AG20443 (cell line): ENCODE measurements at regions not wholly inside any gene's neighbourhood (a gene's known extent, or its start where the extent isn't known, plus 50 kb on each side); places are given as distances from the start of the nearest gene placed in this dataset.
"Not testable (repeated sequence)": the region's sequence is repeated elsewhere in the genome, so short reads cannot be mapped to it uniquely, and the experiment has no call there.

Experiments used
- DNase-seq: peaks from one replicate; pipeline ENCODE4 v3.0.0; 2012; ENCODE audit warnings: low spot score, mixed read lengths

DNA sequence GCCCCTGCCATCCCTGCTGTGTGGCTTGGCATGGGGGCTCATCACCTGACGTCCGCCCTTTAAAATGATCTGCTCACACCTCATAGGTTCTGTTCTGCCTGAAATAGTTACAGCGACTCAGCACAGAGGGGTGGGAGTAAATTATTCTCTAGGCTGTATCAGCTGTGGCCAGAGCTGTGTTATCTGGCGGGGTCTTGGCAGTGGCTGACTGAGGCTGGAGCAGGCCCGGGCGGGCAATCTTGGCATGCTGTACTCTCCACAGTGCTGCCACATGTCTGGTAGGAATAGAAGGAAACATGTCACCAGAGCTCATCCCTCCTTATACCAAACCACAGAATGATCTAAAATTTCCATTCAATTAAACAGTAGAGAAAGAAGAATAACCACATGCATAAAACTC is 499.9 kb upstream of the LMCD1 start:
- DNase-seq = no peak

DNA sequence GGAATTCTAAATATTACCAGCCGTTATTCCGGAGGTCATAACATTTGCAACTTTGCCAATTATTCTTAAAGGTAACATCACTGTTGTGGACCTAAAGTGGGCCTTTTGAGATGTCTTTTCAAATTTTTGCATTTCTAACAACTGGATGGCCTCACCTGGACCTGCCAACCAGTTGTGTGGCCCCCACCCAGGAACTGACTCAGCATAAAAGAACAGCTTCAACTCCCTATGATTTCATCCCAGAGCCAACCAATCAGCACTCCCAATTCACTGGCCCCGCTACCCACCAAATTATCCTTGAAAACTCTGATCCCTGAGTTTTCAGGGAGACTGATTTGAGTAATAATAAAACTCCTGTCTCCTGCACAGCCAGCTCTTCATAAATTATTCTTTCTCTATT is 489.7 kb upstream of the LMCD1 start:
- no peak for DNase-seq

DNA sequence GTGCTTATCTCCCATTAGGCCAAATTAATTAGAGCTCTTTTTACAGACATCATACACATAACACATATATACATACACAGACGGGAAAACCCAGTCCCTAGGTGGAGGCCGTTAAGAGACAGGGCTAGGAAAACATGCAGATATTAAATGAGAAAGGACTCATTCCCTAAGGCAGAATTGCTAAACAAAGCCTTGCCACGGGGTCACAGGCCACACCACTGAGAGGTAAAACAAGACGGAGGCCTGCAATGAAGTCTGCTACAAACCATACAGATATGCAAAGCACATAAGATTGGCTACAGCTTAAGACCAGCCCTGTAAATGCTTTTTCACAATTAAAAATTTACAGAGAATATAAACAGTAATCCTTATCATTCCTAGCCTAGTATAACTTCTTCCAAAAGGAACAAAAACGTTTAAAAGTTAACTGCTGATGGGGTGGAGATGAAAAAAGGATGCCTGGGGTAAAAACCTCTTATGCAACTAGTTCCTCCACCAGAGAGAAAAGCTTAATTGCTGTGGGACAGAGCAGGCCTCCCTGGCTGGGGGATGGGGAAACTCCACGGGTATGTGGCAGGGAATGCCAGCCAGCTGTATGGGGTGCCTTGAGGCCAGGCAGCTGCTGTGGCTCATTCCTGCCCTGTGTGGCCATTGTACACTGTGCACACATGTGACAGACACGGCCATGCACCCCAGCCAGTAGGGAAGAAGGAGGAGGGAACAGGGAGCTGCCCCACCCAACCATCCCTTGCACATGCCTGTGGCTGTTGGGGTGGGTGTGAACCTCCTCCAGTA is 481.4 kb upstream of the LMCD1 start:
- no peak for DNase-seq

DNA sequence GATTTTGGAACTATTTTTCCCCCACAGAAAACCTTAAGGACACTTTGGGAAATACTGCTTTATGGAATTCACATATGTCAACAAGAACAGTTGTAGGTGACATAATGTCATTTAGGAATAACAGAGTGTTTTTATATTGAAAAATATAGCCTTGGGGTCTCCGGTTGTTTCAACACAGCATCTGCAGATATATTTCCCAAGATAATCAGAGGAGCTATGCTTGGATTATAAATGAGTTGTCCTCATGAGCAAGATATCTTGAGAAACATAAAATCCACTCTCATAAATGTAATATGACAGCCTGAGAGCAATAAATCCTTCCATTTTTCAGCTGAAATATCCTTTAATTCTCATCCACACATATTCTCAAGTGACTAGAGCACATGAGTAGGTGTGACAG is 473.7 kb upstream of the LMCD1 start:
- DNase-seq = no peak

DNA sequence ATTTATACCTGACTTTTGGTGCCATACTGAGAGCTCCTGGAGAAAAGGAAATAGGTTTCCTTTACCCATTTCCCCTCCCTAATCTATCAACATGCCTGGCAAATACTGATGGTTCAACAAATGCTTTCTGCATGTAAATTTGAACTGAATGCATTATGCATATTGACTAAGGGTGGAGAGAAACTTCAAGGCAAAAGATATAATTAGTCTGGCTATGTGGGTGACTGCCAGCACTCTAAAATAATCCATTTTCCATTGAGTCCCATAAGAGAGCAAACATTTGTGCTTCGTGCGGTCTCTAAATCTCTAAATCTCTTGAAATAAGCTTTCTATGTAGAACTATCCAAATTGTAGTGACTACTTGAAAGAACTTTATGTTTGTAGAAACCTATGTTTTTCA is 451.3 kb upstream of the LMCD1 start:
- no peak for DNase-seq

DNA sequence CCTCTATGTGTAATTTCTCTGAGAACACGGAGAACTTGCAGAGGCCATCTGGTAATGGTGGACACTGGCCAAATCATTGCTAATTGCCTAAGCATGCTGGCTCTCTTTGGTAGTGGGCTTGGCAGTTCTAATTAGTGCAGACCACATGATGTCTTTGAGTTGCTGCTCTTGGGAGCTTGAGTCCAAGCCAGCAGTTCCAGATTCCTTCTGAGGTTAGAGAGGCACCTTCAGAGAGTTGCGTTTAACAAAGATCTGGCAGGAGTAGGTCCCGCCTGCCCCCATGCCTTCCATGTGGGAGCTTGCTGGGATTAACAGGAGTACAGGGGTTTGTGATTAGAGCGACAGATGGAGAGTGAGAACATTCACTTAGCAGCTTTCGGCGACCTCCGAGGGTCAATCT is 449.0 kb upstream of the LMCD1 start:
- DNase-seq = no peak

DNA sequence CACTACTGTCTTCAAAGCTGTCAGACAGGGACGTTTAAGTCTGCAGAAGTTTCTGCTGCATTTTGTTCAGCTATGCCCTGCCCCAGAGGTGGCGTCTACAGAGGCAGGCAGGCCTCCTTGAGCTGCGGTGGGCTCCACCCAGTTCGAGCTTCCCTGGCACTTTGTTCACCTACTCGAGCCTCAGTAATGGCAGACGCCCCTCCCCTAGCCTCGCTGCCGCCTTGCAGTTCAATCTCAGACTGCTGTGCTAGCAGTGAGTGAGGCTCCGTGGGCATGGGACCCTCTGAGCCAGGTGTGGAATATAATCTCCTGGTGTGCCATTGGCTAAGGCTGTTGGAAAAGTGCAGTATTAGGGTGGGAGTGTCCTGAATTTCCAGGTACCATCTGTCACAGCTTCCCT is 433.5 kb upstream of the LMCD1 start:
- DNase-seq = not testable (repeated sequence)

DNA sequence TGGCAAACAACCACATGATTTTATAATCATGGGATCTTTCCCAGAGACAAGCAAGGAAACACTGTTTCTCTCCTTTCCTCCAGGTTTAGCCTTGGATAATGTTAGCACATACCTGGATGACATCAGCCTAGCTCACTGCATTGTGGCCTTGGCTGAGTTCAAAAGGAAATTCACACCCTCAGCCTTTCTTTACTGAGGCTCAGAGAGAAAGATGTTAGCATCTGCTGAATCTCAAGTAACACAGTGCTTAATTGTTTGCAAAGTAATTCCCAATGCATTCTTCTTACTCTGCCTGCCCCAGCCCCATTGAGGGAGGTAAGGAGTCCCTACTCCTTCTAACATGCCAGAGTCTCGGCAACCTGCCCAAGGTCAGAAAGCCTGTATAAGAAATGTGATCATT is 432.2 kb upstream of the LMCD1 start:
- DNase-seq = no peak

DNA sequence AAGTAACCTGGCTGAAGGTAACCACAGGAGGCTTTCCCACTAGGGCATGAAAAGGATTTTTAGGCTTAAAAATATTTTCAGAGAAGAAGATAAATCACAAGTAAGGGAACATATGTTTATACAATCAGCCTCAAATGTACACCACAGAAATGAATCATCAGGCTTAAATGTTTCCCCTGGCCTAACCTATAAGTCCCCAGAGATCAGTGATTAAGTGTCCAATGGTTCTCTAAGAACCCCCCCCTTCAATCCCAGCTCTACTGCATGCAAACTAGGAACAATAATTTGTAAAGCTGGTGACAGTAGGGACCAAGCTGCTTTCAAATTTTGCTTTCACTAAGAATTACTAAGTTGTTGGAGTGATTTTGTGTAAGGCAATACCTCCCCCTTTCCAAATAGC is 431.6 kb upstream of the LMCD1 start:
- no peak for DNase-seq

DNA sequence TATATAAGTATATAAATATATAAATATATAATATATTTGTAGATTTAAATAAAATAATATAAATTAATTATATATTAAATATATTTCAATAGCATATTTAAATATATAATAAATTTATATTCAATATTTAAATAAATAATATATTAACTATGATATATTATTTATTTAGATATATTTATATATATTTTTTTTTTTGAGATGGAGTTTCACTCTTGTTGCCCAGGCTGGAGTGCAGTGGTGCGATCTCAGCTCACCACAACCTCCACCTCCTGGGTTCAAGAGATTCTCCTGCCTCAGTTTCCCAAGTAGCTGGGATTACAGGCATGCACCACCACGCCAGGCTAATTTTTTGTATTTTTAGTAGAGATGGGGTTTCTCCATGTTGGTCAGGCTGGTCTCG is 426.9 kb upstream of the LMCD1 start:
- DNase-seq = not testable (repeated sequence)

DNA sequence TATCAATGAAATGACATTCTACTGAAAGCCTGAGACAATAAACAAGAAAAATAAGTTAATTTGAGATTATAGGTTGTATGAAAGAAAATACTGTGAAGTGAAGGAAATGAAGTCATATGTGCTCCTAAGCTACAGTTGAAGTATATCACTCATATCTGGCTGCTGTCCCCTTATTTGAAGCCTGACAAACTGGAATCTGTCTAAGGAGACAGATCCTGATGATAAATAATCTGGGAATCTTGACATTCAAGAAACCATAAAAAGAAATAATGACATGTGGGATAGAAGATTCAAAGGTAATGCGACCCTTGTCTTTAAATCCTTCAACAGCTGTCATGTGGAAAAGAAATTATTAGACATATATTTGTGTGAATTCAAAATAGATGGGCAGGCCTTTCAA is 424.5 kb upstream of the LMCD1 start:
- no peak for DNase-seq

DNA sequence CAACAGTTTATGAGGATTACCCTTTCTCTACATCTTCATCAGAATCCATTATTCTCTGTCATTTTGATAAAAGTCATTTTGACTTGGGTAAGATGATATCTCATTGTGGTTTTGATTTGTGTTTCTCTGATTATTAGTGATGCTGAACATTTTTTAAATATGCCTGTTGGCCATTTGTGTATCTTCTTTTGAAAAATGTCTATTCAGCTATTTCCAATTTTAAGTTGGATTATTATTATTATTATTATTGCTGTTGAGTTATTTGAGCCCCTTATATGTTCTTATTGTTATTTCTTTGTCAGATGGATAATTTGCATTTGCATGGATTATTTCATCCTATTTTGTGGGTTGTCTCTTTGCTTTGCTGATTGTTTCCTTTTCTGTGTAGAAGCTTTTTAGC is 421.2 kb upstream of the LMCD1 start:
- DNase-seq = no peak

DNA sequence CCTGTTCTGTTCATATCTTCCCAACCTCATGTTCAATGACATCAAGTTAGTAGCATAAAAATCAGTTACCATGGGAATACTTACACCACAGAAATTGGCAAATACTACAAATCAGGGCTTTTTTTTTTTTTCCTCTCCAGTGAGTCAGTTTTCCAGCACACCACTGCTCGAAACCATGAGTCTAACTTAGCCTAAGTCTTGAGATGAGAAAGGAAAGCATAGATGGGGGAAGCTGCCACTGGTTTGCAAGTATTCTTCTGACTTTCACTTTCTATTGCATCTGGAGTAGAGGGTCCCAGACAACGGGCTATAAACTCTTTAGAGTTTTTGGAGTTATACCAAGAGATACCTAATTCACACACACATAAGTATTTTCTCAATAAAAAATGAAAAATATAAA is 416.1 kb upstream of the LMCD1 start:
- no peak for DNase-seq

DNA sequence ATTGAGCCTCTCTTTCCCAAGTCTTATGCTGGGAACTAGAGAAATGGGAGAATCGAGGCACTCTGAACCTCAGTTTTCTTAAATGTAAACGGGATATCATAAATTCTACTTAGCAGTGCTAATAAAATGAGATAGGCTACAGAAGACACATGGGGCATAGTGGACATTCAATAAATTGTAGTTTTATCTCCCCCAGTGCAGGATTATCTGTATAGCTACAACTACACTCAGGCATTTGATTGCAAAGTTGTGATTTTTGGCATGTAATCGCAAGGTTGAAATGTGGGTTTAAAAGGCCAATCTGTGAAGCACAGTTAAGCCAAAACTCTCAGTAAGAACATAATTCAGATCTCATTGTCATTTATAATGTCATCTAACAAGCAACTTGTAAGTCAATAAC is 413.7 kb upstream of the LMCD1 start:
- DNase-seq = no peak

DNA sequence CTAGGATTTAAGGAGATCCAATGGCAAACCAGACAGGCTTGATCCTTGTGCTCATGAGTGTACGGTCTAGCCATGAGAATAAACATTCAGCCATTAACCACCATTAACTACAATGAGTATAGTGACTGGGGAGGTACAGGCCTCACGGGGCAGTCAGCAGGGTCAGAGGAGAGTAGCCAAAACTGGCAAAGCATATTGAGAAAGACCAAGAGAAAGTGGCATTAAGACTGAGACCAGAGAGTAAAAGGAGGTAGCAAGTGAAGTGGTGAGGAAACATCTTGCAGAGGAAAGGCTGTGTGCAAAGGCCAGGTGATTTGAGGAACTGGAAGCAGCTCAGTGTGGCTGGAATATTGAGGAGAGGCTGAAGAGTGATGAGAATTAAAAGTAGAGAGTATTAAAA is 407.2 kb upstream of the LMCD1 start:
- DNase-seq = no peak

DNA sequence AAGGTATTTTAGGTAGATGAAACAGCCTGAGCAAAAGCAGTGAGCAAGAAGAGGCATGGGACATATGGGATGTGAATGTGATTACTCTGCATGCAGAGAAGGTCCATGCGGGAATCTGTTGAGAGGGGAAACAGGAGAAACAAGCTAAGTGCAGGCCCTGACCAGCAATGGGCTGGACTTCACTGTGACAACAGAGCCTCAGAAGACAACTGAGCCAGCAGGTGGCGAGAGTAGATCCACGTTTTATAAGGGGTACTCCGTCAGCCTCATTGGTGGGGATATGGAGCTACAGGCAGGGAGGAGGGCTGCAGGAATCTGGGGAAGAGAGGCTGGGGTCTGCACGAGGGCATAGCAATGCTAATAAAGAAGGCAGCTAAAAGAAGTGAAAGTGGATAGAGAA is 405.9 kb upstream of the LMCD1 start:
- peak; percentile 11 for DNase-seq

DNA sequence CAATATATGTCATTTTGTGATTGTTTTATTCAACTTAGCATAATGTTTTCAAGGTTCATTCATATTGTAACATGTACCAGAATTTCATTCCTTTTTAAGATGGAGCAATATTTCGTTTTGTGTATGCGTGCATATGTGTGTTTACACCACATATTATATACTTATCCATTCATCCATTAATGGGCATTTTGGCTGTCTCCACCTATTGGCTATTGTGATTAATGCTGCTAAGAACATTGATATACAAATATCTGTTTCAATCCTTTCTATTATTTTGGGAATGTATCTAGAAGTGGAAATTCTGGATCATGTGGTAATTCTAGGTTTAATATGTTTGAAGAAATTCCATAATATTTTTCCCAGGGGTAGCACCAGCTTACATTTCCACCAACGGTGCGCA is 403.9 kb upstream of the LMCD1 start:
- DNase-seq = no peak

DNA sequence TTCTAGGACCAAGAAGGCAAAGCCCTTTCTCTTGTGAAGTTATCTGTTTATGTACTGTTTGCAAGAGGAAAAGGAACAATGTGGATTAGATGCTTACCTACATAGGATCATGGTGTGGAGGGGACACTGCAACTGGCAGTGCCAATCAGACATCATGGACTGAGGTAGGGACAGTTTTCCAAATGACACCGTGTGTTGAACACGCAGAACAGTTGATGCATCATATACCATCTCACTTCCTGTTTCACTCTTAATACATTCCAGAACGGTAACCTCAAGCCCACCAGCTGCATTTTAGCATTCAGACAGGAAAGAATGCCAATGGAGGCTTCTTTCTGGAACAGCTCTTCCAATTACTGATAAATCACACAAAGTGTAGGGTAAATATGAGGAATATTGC is 397.7 kb upstream of the LMCD1 start:
- no peak for DNase-seq

DNA sequence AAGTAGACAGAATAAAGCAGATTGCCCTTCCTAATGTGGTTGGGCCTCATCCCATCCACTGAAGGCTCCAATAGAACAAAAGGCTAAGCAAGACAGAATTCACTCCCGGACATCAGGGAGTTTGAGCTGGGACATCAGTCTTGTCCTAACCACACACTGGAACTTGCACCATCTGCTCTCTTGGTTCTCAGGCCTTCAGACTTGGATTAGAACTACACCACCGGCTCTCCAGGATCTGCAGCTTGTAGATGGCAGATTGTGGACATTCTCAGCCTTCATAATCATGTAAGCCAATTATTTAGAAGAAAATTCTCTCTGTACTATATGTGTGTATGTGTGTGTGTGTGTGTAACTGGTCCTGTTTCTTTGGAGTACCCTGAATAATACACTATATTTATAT is 394.7 kb upstream of the LMCD1 start:
- no peak for DNase-seq

DNA sequence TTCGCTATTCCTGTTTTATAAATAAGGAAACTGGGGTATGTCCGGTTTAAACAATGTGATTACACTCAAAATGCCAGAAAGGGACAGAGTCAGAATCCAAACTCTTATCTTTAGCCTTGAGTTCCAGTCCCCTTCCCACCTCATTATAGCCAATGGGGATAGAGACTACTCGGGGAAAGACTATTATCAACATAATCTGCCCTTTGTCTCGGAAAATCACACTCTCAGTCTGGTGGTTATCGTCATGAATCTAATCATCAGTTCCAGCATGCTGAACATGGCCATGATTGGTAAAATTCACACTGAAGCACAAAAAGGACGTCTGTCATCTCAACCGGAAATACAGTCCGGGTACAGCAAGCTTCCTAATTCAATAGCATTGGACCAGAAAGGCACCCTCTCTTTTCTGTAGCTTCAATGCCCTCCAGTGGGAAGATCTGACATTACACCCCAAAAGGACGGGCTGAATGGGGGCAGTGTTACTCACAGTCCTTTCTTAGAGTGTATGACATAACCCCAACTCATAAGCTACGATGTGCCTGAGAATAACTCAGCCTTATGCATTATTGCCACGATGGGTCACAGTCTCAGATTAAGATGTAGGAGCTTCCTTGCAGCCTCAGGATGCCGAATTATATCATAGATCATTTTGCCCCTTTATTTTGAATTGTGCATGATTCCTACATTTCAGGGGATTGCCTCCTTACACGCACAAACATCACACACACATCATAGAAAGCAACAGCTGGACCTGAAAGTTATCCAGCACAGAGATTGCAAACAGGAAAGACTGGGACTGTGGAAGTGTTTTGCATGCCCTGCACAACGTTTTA is 390.4 kb upstream of the LMCD1 start:
- DNase-seq = peak; percentile 67

DNA sequence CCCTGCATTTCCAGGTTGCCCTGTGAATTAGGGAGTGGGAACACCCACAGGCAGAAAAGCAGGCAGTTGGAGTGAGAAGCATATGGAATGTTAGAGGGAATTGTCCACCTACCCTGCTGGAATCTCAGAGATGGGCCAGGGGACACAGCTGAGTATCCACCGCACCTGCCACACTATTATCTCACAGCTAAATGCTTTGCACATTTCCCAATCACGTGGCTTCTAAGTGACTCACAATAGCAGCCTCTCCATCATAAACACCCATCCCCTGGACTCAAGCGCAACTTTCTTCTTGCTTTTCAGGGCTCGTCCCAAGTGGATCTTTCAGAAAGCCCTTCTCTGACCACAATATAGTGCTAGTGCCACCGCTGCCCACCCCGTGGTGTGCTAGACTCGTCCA is 389.0 kb upstream of the LMCD1 start:
- DNase-seq = no peak

DNA sequence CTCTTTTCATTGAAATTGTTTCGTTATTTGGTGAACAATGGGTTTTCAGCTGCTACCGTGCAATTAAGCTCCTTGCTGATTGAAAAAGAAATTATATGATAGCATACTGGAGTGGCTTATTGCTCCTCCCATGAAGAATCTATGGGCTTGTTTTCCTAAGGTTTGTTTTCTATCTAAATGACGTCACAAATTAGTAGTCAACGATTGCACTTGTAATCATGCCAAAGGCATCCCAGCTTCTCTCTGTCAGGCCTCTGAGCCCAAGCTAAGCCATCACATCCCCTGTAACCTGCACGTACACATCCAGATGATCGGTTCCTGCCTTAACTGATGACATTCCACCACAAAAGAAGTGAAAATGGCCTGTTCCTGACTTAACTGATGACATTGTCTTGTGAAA is 388.0 kb upstream of the LMCD1 start:
- no peak for DNase-seq

DNA sequence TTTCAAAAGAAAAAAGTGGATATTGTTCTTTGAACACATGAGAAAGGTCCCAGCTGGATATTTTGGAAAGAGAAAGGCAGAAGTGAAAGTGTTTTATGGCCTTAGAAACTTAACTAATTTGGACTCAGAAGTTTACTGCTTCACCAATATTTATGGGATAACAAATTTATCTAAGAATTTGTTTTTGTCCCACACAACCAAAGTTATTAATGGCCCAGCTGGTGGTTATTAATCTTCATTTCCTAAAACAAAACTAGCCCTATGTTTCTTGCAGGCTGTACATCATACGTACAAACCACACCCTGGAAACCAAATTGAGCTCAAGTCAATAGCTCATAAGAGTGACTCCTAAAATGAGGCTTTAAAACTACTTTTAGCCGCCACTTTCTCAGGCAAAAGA is 372.9 kb upstream of the LMCD1 start:
- DNase-seq = no peak

DNA sequence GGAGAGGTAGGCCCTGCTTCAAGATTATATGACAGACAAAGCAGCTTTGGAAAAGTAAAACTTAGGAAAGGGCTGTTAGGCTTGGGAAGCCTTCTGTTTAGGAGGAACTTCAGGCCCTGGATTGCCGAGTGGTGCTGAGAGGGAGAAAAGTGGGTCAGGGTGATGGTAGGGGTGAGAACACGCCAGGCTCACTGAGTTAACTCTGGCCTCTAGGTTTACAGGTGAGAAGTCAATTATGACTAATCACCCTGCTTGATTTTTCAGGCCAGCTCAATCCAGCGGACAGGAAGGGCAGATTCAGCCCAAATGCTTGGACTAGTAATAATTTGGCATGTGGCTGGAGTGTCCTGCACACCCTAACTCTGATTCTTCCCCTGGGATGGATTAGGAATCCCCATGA is 365.1 kb upstream of the LMCD1 start:
- DNase-seq = no peak
